Neuron (in vitro differentiated cells): ENCODE measurements at regions not wholly inside any gene's neighbourhood (a gene's known extent, or its start where the extent isn't known, plus 50 kb on each side); places are given as distances from the start of the nearest gene placed in this dataset.
"Not testable (repeated sequence)": the region's sequence is repeated elsewhere in the genome, so short reads cannot be mapped to it uniquely, and the experiment has no call there.

Experiments
- H2AFZ ChIP-seq: one replicate; pipeline ENCODE4 v1.6.1; 2013; ENCODE audit warnings: low read depth, mild to moderate bottlenecking, inconsistent platforms, low read length, moderate library complexity
- H3K27me3 ChIP-seq: one replicate; pipeline ENCODE4 v1.6.1; 2013; ENCODE audit warnings: low read length; ENCODE audit not compliant: insufficient read depth
- H3K36me3 ChIP-seq: one replicate; pipeline ENCODE4 v1.6.1; 2013; ENCODE audit warnings: low read length; ENCODE audit not compliant: insufficient read depth
- H3K4me1 ChIP-seq: one replicate; pipeline ENCODE4 v1.6.1; 2013; ENCODE audit warnings: low read length; ENCODE audit not compliant: insufficient read depth
- H3K4me3 ChIP-seq: 2 replicates; pipeline ENCODE4 v1.5.1; 2013; ENCODE audit warnings: mild to moderate bottlenecking, low read length, moderate library complexity
- H3K9me3 ChIP-seq: one replicate; pipeline ENCODE4 v1.6.1; 2013; ENCODE audit warnings: low read length

DNA sequence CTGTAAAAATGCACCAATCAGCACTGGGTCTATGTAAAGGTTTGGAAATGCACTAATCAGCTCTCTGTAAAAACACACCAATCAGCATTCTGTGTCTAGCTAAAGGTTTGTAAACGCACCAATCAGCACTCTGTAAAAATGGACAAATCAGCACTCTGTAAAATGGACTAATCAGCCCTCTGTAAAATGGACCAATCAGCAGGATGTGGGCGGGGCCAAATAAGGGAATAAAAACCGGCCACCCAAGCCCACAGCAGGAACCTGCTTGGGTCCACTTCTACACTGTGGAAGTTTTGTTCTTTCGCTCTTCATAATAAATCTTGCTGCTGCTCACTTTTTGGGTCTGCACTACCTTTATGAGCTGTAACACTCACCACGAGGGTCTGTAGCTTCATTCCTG, 101.0 kb downstream of the SMC2 start:
- not testable (repeated sequence) for H3K4me3 ChIP-seq, H3K4me1 ChIP-seq, H3K36me3 ChIP-seq, H3K9me3 ChIP-seq, H3K27me3 ChIP-seq, H2AFZ ChIP-seq

DNA sequence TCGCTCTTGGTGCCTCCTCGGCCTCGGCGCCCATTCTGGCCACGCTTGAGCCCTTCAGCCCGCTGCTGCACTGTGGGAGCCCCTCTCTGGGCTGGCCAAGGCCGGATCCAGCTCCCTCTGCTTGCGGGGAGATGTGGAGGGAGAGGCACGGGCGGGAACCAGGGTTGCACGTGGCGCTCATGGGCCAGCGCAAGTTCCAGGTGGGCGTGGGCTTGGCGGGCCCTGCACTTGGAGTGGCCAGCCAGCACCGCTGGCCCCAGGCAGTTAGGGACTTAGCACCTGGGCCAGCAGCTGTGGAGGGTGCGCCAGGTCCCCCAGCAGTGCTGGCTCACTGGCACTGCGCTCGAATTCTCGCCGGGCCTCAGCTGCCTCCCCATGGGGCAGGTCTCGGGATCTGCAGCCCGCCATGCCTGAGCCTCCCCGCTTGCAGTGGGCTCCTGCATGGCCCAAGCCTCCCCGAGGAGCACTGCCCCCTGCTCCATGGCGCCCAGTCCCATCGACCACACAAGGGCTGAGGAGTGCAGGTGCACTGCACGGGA, 106.4 kb downstream of the SMC2 start:
- Histone ChIP-seq H3K4me1 (no peaks in the 10 kb centered on the region), H3K27me3 (no peaks in the 10 kb centered on the region), H3K36me3 (no peaks in the 10 kb centered on the region), H2AFZ (no peak overlapping the region), H3K4me3 (no peak overlapping the region), H3K9me3 (no peaks in the 10 kb centered on the region)

DNA sequence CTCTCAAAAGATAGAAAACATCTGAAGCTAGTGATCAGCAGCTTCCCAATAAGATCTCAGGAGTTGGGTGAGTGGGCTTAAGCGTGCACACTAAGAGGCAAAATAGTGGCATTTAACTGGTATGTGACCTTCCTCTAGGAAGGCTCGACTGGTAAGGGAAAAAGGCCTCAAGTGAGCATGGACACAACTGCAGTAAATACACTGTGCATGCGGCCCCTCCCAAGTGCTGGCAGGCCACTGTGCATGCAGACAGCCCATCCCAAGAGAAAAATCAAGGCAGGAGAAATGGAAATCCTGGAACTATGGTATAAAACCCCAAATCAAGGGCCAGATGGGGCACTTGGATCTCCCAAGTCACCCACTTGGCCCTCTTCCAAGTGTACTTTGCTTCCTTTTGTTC, 112.7 kb downstream of the SMC2 start:
- Histone ChIP-seq H3K9me3 (no peaks in the 10 kb centered on the region), H3K36me3 (no peaks in the 10 kb centered on the region), H3K4me3 (no peak overlapping the region), H2AFZ (no peak overlapping the region), H3K4me1 (no peaks in the 10 kb centered on the region), H3K27me3 (no peaks in the 10 kb centered on the region)

DNA sequence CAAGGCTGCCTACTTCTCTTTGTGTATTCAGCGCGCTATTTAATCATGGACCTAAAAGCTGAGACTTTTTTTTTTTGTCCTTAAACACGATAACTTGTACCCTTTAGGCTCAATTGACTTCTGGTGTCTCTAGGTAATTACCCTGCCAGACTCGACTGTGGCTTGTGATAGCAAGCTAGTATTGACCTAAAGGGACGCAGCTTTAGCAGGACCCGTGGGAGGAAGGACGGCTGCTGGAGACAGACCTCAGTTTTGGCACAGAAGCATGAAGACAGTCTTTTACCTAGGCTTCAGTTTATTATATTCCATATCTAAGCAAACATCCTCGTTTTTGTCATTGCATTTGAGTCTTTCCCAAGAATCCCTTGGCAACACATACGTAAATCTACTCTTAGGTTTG, 115.3 kb downstream of the SMC2 start:
- Histone ChIP-seq H3K4me1 (no peaks in the 10 kb centered on the region), H3K27me3 (no peaks in the 10 kb centered on the region), H3K9me3 (no peaks in the 10 kb centered on the region), H2AFZ (no peak overlapping the region), H3K36me3 (no peaks in the 10 kb centered on the region), H3K4me3 (no peak overlapping the region)

DNA sequence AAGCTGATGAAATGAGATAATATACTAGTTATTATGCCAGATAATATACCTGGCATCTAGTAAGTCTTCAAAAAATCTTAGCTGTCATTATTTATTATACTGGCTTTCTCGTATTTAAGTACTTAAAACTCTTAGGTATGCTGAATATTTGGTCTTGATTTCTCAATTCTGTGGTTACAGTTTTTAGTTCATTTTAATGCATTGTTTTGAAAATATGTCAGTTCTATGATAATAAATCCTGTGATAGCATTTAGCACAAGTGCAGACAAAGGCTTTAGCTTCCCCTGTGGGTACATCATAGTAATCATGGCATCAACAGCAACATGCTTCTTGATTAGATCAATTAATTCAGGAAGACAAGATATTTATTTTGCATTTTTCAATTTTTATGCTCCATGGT, 133.0 kb downstream of the SMC2 start:
- Histone ChIP-seq H3K4me1 (peaks cover 2% of the 10 kb centered on the region), H3K27me3 (no peaks in the 10 kb centered on the region), H3K36me3 (no peaks in the 10 kb centered on the region), H3K9me3 (no peaks in the 10 kb centered on the region), H3K4me3 (no peak overlapping the region), H2AFZ (no peak overlapping the region)

DNA sequence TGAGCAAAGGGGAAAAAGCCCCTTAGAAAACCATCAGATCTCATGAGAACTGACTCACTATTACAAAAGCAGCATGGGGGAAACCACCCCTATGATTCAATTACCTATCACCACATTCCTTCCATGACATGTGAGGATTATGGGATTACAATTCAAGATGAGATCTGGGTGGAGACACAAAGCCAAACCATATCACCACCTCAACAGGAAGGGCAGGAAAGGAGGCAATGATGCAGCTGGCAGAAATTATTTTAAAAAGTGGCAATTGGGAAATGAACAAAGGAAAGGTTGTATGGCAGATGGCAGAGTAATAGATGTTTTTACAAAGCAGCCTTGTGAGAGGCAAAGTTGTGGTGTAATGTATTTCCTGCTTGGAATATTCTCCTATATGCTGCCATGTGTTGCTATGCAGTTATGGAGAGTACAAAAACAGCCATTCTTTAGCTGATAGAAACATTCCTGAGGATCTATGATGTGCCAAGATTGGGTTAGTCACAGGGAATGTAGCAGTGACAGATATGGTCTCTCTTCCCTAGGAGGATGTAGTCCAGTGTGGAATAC, 138.8 kb downstream of the SMC2 start:
- Histone ChIP-seq H3K36me3 (no peaks in the 10 kb centered on the region), H3K9me3 (no peaks in the 10 kb centered on the region), H3K4me1 (no peaks in the 10 kb centered on the region), H3K27me3 (no peaks in the 10 kb centered on the region), H2AFZ (no peak overlapping the region), H3K4me3 (no peak overlapping the region)

DNA sequence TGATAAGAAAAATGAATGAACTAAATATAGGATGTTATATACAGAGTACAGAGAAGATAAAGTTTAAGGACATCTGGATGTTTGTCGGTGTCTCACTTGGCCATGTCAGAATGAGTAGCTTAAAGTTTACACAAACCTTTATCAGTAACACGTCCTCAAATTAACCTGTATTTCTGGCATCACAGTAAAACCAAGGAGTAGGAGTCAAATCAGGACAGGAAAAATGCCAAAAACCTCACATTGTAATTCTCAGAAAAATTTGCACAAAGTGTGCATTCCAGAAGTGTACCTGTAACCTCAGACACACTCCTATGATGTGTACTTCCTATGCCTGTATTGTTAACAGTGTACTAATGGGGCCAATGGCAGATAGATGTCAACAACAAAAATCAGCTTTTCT, 139.3 kb downstream of the SMC2 start:
- no peaks in the 10 kb centered on the region for H3K4me1 ChIP-seq
- no peaks in the 10 kb centered on the region for H3K27me3 ChIP-seq
- no peak overlapping the region for H2AFZ ChIP-seq
- H3K9me3 ChIP-seq = no peaks in the 10 kb centered on the region
- no peak overlapping the region for H3K4me3 ChIP-seq
- no peaks in the 10 kb centered on the region for H3K36me3 ChIP-seq

DNA sequence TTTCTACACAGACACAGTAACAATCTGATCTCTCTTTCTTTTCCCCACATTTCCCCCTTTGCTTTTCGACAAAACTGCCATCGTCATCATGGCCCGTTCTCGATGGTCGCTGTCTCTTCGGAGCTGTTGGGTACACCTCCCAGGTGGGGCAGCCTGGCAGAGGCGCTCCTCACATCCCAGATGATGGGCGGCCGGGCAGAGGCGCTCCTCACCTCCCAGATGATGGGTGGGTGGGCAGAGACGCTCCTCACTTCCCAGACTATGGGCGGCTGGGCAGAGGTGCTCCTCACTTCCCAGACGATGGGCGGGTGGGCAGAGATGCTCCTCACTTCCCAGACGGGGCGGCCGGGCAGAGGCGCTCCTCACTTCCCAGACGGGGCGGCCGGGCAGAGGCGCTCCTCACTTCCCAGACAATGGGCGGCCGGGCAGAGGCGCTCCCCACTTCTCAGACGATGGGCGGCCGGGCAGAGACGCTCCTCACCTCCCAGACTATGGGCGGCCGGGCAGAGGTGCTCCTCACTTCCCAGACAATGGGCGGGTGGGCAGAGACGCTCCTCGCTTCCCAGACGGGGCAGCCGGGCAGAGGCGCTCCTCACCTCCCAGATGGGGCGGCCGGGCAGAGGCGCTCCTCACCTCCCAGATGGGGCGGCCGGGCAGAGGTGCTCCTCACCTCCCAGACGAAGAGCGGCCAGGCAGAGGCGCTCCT, 140.7 kb downstream of the SMC2 start:
- H3K4me3 ChIP-seq, H3K9me3 ChIP-seq, H3K27me3 ChIP-seq, H3K36me3 ChIP-seq, H3K4me1 ChIP-seq, H2AFZ ChIP-seq: not testable (repeated sequence)

DNA sequence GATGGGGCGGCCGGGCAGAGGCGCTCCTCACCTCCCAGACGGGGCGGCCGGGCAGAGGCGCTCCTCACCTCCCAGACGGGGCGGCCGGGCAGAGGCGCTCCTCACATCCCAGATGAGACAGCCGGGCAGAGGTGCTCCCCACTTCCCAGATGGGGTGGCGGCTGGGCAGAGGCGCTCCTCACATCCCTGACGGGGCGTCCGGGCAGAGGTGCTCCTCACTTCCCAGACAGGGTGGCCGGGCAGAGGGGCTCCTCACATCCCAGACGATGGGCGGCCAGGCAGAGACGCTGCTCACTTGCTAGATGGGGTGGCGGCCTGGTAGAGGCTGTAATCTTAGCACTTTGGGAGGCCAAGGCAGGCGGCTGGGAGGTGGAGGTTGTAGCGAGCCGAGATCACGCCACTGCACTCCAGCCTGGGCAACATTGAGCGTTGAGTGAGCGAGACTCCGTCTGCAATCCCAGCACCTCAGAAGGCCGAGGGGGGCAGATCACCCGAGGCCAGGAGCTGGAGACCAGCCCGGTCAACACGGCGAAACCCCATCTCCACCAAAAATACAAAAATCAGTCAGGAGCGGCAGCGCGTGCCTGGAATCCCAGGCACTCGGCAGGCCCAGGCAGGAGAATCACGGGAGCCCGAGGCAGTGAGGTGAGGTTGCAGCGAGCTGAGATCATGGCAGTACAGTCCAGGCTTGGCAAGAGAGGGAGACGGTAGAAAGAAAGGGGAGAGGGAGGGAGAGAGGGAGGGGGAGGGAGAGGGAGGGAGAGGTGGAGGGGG, 141.4 kb downstream of the SMC2 start:
- not testable (repeated sequence) for H3K9me3 ChIP-seq, H3K4me3 ChIP-seq, H3K27me3 ChIP-seq, H3K4me1 ChIP-seq, H3K36me3 ChIP-seq, H2AFZ ChIP-seq

DNA sequence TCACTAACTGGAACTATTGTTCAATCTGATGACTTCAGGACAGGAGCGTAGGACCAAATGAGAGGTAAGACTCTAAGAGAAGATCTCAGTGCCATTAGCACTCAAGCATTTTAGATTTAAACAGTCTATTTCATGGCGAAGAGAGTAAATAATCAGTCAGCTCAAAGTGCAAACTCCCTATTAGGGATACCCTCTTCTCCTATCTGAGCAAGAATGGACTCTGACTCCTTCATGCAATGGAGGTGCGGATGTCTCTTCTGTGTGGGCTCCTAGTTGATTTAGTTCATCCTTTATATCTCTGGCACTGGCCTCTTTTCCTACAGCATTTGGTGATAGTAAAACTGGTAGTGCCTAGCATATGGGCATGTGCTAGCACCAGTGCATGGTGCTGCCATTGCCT, 144.6 kb downstream of the SMC2 start:
- no peaks in the 10 kb centered on the region for H3K27me3 ChIP-seq
- no peaks in the 10 kb centered on the region for H3K36me3 ChIP-seq
- no peak overlapping the region for H2AFZ ChIP-seq
- H3K9me3 ChIP-seq = no peaks in the 10 kb centered on the region
- H3K4me3 ChIP-seq = no peak overlapping the region
- no peaks in the 10 kb centered on the region for H3K4me1 ChIP-seq

DNA sequence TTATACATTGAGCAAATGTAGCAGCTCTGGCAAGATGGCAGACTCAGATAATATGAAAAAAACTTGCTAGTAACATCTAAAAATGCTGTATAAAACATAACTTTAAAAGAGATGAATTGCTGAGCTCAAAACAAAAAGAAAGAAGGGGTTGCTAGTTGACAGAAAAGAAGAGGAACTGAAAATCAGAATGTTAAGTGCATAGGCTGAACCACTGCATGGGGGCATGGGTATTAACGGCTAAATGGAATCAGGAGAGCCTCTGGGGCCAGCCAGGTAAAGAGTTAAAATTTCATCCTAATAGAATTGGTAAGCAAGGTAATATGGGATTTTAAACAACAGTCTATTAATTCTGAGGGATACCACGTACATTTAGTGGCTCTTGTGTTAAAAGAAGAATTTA, 146.8 kb downstream of the SMC2 start:
- H3K4me3 ChIP-seq = no peak overlapping the region
- H3K9me3 ChIP-seq = no peaks in the 10 kb centered on the region
- no peak overlapping the region for H2AFZ ChIP-seq
- no peaks in the 10 kb centered on the region for H3K4me1 ChIP-seq
- no peaks in the 10 kb centered on the region for H3K36me3 ChIP-seq
- H3K27me3 ChIP-seq = no peaks in the 10 kb centered on the region

DNA sequence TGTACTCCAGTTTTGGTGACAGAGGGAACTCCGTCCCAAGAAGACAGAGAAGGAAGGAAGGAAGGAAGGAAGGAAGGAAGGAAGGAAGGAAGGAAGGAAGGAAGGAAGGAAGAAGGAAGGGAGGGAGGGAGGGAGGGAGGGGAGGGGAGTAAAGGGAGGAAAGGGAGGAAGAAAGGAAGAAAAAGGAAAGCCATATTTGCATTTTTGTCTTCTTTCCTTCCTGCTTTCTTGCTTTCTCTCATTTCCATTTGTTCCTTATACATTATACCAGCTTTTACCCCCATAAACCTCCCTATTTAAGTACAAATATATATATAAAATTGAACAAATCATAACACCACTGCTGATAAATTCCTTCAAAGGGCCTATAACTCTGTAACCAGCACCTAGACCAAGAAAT, 151.8 kb downstream of the SMC2 start:
- Histone ChIP-seq H3K27me3 (no peaks in the 10 kb centered on the region), H3K36me3 (no peaks in the 10 kb centered on the region), H3K4me1 (no peaks in the 10 kb centered on the region), H2AFZ (no peak overlapping the region), H3K4me3 (no peak overlapping the region), H3K9me3 (no peaks in the 10 kb centered on the region)

DNA sequence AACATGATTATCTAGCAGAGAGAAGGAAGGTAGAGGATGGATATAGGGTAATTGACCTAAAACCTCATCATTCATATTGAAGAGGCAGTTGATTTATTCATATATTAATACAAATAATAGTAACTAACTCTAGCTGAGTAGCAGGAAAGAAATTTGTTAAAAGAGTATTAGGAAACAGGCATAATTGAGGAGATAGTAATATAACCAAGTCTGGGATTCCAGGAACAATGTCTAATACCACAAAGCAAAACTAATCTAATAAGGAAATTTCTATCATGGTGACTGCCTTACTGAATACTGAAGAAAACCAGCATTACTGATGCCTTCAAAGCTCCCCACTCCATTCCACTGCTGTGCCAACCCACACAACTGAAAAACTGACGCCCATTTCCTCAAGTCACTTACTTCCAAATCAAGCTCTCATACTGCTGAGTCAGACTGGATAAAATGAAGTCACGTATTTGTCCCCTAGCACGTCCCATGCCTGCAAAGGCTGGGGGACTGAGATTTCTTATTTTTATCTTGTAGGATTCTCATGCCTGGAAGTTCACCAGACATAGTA, 153.9 kb downstream of the SMC2 start:
- H3K4me1 ChIP-seq = no peaks in the 10 kb centered on the region
- no peaks in the 10 kb centered on the region for H3K36me3 ChIP-seq
- H3K4me3 ChIP-seq = no peak overlapping the region
- no peaks in the 10 kb centered on the region for H3K27me3 ChIP-seq
- no peaks in the 10 kb centered on the region for H3K9me3 ChIP-seq
- no peak overlapping the region for H2AFZ ChIP-seq
